Colonic mucosa (tissue), 4 donors: ENCODE measurements at regions not wholly inside any gene's neighbourhood (a gene's known extent, or its start where the extent isn't known, plus 50 kb on each side); places are given as distances from the start of the nearest gene placed in this dataset.

Source experiments
- DNase-seq: peaks from one replicate; pipeline ENCODE4 v3.0.0-alpha.2; 2020
- H3K27ac ChIP-seq: fragments of 200-600 bp; one replicate; pipeline ENCODE4 v1.8.0; 2021
- H3K27me3 ChIP-seq: fragments of 200-600 bp; one replicate; pipeline ENCODE4 v1.8.0; 2021
- H3K36me3 ChIP-seq: fragments of 200-600 bp; one replicate; pipeline ENCODE4 v1.8.0; 2021
- H3K4me1 ChIP-seq: fragments of 200-600 bp; one replicate; pipeline ENCODE4 v1.8.0; 2021; ENCODE audit warnings: mild to moderate bottlenecking
- H3K4me3 ChIP-seq: fragments of 200-600 bp; one replicate; pipeline ENCODE4 v1.8.0; 2021
- H3K9ac ChIP-seq, 2 donors: one replicate each; pipeline ENCODE4 v1.7.0; 2013; ENCODE audit warnings: control low read depth in 2 of 2, low read depth in 2 of 2, low read length in 2 of 2
- H3K9me3 ChIP-seq: fragments of 200-600 bp; one replicate; pipeline ENCODE4 v1.8.0; 2021
- intact Hi-C: fragments of 100-400 bp; cut with DNase I; formaldehyde crosslinking; loops from one replicate; pipeline ENCODE4 v1.14.1; 2022
- TF ChIP-seq, protein P1 (sequence below): fragments of 200-600 bp; IDR thresholded peaks from one replicate; pipeline ENCODE4 v1.8.0; 2022; ENCODE audit warnings: antibody characterized with exemption, mild to moderate bottlenecking
- donor health status: healthy.
- donor health status: DM: no; HTN: no; CAD: no.
- donor health status: DM: no; HTN: no; CAD: no.

DNA sequence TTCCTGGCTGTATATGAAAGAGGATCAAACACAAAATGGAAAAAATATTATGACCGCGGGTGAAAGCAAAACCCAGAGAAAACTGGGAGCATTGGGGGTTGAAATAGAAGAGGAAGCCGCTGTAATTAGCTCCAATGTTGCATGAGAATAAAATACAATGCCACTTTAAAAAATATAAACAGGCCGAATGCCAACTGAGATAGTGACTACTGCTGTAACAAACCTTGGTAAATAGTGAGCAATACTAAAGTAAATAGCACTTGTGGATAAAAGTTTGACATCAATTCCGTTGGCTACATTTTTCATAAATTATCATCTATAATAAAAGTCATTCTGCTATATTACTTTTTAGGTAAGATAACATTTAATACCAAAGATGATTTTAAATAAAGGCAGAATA, 395.8 kb upstream of the MIR17HG start:
- Histone ChIP-seq H3K9ac (no peak overlapping the region), H3K4me1 (no peaks in the 10 kb centered on the region), H3K4me3 (no peak overlapping the region), H3K27me3 (no peaks in the 10 kb centered on the region), H3K36me3 (no peaks in the 10 kb centered on the region), H3K27ac (no peak overlapping the region), H3K9me3 (no peaks in the 10 kb centered on the region)
- no peak for DNase-seq
- TF ChIP-seq, protein P1, sequence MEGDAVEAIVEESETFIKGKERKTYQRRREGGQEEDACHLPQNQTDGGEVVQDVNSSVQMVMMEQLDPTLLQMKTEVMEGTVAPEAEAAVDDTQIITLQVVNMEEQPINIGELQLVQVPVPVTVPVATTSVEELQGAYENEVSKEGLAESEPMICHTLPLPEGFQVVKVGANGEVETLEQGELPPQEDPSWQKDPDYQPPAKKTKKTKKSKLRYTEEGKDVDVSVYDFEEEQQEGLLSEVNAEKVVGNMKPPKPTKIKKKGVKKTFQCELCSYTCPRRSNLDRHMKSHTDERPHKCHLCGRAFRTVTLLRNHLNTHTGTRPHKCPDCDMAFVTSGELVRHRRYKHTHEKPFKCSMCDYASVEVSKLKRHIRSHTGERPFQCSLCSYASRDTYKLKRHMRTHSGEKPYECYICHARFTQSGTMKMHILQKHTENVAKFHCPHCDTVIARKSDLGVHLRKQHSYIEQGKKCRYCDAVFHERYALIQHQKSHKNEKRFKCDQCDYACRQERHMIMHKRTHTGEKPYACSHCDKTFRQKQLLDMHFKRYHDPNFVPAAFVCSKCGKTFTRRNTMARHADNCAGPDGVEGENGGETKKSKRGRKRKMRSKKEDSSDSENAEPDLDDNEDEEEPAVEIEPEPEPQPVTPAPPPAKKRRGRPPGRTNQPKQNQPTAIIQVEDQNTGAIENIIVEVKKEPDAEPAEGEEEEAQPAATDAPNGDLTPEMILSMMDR = no peak
- intact Hi-C loops = no loop called here

GRCh38 chr13:90952326-90952725, 395.2 kb upstream of the MIR17HG start:
- Histone ChIP-seq H3K4me1 (no peaks in the 10 kb centered on the region), H3K4me3 (no peak overlapping the region), H3K9ac (no peak overlapping the region), H3K27me3 (no peaks in the 10 kb centered on the region), H3K36me3 (no peaks in the 10 kb centered on the region), H3K9me3 (no peaks in the 10 kb centered on the region), H3K27ac (no peak overlapping the region)
- no peak for DNase-seq
- TF ChIP-seq, protein P1 = no peak
- intact Hi-C loops = no loop called here

GRCh38 chr13:90954605-90955195, 392.8 kb upstream of the MIR17HG start:
- Histone ChIP-seq H3K4me1 (no peaks in the 10 kb centered on the region), H3K9ac (no peak overlapping the region), H3K36me3 (no peaks in the 10 kb centered on the region), H3K4me3 (no peak overlapping the region), H3K27ac (no peak overlapping the region), H3K27me3 (no peaks in the 10 kb centered on the region), H3K9me3 (no peaks in the 10 kb centered on the region)
- intact Hi-C loops = no loop called here
- TF ChIP-seq, protein P1 = no peak
- DNase-seq = no peak

GRCh38 chr13:90956031-90956430, 391.5 kb upstream of the MIR17HG start:
- Histone ChIP-seq H3K36me3 (no peaks in the 10 kb centered on the region), H3K27me3 (no peaks in the 10 kb centered on the region), H3K27ac (no peak overlapping the region), H3K4me1 (no peaks in the 10 kb centered on the region), H3K9ac (no peak overlapping the region), H3K9me3 (no peaks in the 10 kb centered on the region), H3K4me3 (no peak overlapping the region)
- TF ChIP-seq, protein P1 = no peak
- intact Hi-C loops = no loop called here
- DNase-seq = no peak

DNA sequence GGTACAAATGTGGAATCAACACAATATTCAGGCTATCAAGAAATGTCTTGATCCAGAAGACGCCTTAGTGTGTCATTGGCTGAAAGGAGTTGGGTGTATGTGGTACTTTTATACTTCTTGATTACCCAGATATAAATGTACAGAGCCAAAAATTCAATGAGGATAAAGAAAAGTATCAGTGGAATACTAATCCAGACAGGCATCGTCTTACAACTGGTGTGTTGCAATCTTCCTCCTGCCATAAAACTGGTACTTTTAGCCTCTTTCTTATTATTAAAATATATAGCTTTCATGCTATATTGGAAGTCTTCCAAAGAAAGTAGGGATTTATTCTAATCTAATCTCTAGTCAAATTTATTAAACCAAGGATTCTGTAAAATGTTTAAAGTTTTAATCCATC, 388.6 kb upstream of the MIR17HG start:
- Histone ChIP-seq H3K9ac (no peak overlapping the region), H3K27me3 (no peaks in the 10 kb centered on the region), H3K27ac (no peak overlapping the region), H3K36me3 (no peaks in the 10 kb centered on the region), H3K4me1 (no peaks in the 10 kb centered on the region), H3K4me3 (no peak overlapping the region), H3K9me3 (no peaks in the 10 kb centered on the region)
- TF ChIP-seq, protein P1 = no peak
- DNase-seq = no peak
- intact Hi-C loops = no loop called here
